ENCODE measurements at regions not wholly inside any gene's neighbourhood (a gene's known extent, or its start where the extent isn't known, plus 50 kb on each side); places are given as distances from the start of the nearest gene placed in this dataset.

DNA sequence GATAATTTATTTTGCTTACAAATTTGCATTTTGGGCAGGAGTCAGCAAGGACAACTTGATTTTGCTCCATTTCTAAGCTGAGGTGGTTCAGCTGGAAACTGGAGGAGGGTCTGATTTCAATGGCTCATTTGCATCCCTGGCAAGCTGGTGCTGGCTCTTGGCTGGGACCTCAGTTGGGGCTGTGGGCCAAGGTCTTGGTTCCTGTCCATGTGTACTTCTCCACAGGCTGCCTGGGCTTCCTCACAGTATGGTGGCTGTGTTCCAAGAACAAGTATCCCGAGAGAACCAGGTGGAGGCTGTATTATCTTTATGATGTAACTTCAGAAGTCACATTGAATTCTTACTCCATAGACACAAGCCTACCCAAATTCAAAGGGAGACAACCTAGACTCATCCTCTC, 77.0 kb upstream of the STX18 start:
- no peak for DNase-seq (ENCODE audit: low read depth)
- TF ChIP-seq, protein P1, sequence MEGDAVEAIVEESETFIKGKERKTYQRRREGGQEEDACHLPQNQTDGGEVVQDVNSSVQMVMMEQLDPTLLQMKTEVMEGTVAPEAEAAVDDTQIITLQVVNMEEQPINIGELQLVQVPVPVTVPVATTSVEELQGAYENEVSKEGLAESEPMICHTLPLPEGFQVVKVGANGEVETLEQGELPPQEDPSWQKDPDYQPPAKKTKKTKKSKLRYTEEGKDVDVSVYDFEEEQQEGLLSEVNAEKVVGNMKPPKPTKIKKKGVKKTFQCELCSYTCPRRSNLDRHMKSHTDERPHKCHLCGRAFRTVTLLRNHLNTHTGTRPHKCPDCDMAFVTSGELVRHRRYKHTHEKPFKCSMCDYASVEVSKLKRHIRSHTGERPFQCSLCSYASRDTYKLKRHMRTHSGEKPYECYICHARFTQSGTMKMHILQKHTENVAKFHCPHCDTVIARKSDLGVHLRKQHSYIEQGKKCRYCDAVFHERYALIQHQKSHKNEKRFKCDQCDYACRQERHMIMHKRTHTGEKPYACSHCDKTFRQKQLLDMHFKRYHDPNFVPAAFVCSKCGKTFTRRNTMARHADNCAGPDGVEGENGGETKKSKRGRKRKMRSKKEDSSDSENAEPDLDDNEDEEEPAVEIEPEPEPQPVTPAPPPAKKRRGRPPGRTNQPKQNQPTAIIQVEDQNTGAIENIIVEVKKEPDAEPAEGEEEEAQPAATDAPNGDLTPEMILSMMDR (conservative IDR thresholded peaks at IDR 0.05; ENCODE audit: control insufficient read depth, insufficient read depth, low read depth, low read length) = no peak
- H3K4me3 ChIP-seq (ENCODE audit: control insufficient read depth, low read depth, low read length) = no peak overlapping the region

DNA sequence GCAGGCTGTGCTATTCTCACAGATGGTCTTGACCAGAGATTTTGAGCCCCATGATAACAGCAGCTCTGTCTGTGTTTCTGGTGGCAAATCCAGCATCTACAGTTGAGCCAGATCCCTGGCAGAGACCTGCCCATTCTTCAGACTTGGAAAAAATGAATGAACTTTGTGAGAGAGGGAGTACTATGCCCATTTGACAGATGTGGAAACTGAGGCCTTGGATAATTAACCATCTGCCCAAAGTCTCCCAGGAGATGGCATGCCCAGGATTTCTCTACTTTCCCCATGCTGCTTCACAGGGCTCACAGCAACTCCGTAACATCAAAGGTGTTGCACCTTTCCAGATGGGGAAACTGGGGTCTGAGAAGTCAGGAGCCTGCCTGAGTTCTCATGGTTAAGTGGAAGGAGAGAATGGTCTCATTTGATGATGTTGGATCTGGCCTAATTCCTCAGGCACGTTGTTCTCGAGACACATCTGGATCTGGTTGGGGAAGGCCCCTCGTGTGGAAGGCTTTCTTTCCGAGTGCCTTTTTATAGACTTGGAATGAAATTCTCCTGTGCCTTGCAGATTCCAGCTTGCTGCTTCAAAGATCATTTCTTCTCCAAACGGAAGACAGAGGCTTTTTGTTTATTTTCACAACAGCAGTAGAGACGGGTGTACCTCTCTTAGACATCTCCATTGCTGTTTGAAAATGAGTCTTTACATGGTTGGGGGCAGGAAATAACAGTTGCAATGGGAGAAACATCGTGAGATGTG, 73.3 kb upstream of the STX18 start:
- no peak overlapping the region for H3K4me3 ChIP-seq (ENCODE audit: control insufficient read depth, low read depth, low read length)
- peak; percentile 60 for DNase-seq (ENCODE audit: low read depth)
- TF ChIP-seq, protein P1 (conservative IDR thresholded peaks at IDR 0.05; ENCODE audit: control insufficient read depth, insufficient read depth, low read depth, low read length) = no peak

DNA sequence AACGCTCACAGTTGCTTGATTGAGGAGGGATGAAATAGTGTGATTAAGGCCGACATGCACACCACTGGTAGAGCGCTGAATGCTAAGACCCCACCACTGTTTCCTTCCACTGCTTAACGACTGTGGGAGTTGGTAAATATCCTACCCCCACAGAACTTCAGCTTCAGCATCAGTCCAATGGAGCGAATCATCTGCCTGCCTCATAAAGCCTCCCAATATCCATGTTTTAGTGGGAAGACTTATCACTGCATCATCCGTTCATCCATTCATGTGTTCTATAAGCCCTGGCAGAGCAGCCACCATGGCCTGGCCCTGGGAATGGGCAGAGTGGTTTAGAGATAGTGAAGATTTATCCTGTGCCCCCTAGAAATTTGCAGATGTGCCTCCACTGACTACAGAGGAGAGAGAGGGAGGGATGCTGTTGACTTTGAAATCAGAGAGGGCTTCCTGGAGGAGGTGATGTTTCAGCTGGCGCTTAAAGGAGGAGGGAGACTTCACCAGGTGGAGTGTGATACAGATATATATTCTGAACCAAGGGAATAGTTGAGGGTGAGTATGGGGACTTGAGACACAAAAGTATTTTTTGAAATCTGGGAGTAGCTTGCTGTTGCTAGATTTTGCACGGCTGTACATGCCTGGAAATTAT, 71.9 kb upstream of the STX18 start:
- TF ChIP-seq, protein P1 (conservative IDR thresholded peaks at IDR 0.05; ENCODE audit: control insufficient read depth, insufficient read depth, low read depth, low read length) = no peak
- no peak overlapping the region for H3K4me3 ChIP-seq (ENCODE audit: control insufficient read depth, low read depth, low read length)
- no peak for DNase-seq (ENCODE audit: low read depth)

DNA sequence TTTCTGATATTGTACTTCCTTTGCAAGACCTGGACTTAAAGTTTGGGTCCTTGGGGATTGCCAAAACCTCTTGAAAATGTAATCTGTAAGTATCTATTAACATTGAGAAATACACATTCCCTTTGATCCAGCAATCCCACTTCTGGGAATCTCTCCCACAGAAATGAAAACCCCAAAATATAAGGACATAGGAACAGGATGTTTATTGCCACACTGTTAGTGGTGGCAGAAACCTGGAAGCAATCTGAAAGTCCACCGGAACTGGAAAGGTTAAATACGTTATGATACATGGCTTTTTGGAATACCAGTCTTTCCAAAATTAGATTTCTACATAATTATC, 71.2 kb upstream of the STX18 start:
- TF ChIP-seq, protein P1 (conservative IDR thresholded peaks at IDR 0.05; ENCODE audit: control insufficient read depth, insufficient read depth, low read depth, low read length) = no peak
- peak; percentile 35 for DNase-seq (ENCODE audit: low read depth)
- no peak overlapping the region for H3K4me3 ChIP-seq (ENCODE audit: control insufficient read depth, low read depth, low read length)

DNA sequence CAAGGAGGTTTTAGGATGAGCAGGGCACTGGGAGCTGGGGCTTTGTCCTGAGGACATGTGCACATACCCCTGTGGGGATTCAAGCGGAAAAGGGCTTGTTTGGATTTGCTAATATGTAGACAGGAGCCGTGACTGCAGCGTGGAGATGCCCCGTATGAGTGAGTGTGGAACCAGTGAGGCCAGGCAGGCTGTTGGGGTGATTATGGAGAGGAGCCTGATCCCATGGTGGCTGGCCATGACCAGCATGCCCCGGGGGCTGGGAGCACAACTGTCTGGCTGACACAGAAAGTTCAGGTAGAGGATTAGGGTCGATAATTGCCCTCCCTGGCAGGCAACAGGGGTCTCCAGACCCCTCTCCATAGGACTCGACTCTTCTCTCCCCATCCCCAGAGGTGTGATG, 68.8 kb upstream of the STX18 start:
- TF ChIP-seq, protein P1 (conservative IDR thresholded peaks at IDR 0.05; ENCODE audit: control insufficient read depth, insufficient read depth, low read depth, low read length) = no peak

DNA sequence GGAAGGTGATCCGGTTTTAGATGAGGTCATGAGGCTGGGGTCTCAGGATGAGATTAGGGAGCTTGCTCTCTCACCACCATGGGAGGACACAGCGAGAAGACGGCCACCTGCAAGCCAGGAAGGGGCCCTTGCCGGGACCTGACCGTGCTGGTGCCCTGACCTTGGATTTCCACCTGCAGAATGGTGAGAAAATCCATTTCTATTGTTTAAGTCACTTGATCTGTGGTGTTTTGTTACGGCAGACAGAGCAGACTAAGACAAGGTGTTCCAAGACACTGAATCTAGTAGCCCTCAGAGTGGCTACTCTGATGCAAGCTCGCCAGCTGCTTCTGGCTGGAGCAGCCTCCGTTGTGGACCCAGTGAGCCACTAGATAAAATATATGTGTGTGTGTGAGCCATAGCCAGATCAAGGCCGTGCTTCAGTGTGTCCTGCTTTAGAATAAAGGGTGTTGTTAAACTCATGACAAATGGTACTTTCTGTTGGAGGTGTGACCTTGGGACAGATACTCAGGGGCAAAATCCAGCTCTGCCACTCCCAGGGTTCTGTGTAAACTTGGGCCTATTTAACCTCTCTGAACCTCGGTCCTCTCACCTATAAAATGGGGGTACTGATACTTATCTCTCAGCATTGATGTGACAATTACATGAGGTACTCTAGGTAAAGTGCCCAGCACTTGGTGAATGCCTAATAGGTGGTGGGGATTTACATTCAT, 67.9 kb upstream of the STX18 start:
- DNase-seq (ENCODE audit: low read depth) = no peak
- H3K4me3 ChIP-seq (ENCODE audit: control insufficient read depth, low read depth, low read length) = no peak overlapping the region
- TF ChIP-seq, protein P1 (conservative IDR thresholded peaks at IDR 0.05; ENCODE audit: control insufficient read depth, insufficient read depth, low read depth, low read length) = no peak

More for the DNA sequence above, 68.8 kb upstream of the STX18 start:
- no peak overlapping the region for H3K4me3 ChIP-seq (ENCODE audit: control insufficient read depth, low read depth, low read length)
- DNase-seq (ENCODE audit: low read depth) = no peak

Measured in fibroblast of mammary gland (primary cell).